GM19468 (cell line): ENCODE measurements at regions not wholly inside any gene's neighbourhood (a gene's known extent, or its start where the extent isn't known, plus 50 kb on each side); places are given as distances from the start of the nearest gene placed in this dataset.
"Not testable (repeated sequence)": the region's sequence is repeated elsewhere in the genome, so short reads cannot be mapped to it uniquely, and the experiment has no call there.

Experiments used
- ATAC-seq: cut with Tn5 transposase; IDR thresholded peaks from one replicate; pipeline ENCODE4 v1.9.1; 2021; ENCODE audit warnings: mild to moderate bottlenecking, moderate library complexity, moderate number of reproducible peaks; ENCODE audit not compliant: unreplicated experiment; ENCODE audit errors: extremely low read depth

GRCh38 chr9:72433616-72434267 lies 68.7 kb upstream of the ZFAND5 start:
- not testable (repeated sequence) for ATAC-seq

GRCh38 chr9:72431036-72431435 lies 66.0 kb upstream of the ZFAND5 start:
- ATAC-seq = no peak

- ATAC-seq = no peak
Observed at GRCh38 chr9:72428329-72428728, 63.3 kb upstream of the ZFAND5 start.

- ATAC-seq = no peak
Observed at GRCh38 chr9:72427801-72428200, 62.8 kb upstream of the ZFAND5 start.

- no peak for ATAC-seq
Observed at GRCh38 chr9:72424131-72424530, 59.1 kb upstream of the ZFAND5 start.

GRCh38 chr9:72422214-72422613 lies 57.2 kb upstream of the ZFAND5 start:
- ATAC-seq = no peak

- no peak for ATAC-seq
Observed at GRCh38 chr9:72420783-72421182, 55.8 kb upstream of the ZFAND5 start.

- no peak for ATAC-seq
Observed at GRCh38 chr9:72415948-72416347, 50.9 kb upstream of the ZFAND5 start.

GRCh38 chr9:72415163-72415562 lies 50.2 kb upstream of the ZFAND5 start:
- ATAC-seq = no peak
